Mesendoderm (in vitro differentiated cells): ENCODE measurements at regions not wholly inside any gene's neighbourhood (a gene's known extent, or its start where the extent isn't known, plus 50 kb on each side); places are given as distances from the start of the nearest gene placed in this dataset.

Experiments used
- DNase-seq: peaks from one replicate; pipeline ENCODE4 v3.0.0; 2013
- H2AK5ac ChIP-seq: 2 replicates; pipeline ENCODE4 v1.6.1; 2013; ENCODE audit warnings: low read length, inconsistent platforms
- H2BK120ac ChIP-seq: 2 replicates; pipeline ENCODE4 v1.6.1; 2013; ENCODE audit warnings: low read depth, mild to moderate bottlenecking, low read length, moderate library complexity, mixed read lengths
- H2BK15ac ChIP-seq: replicated peaks from 2 replicates; pipeline ENCODE4 v1.6.1; 2013; ENCODE audit warnings: low read depth, mild to moderate bottlenecking, moderate library complexity
- H2BK5ac ChIP-seq: 2 replicates; pipeline ENCODE4 v1.6.1; 2013; ENCODE audit warnings: low read length, inconsistent platforms
- H3K18ac ChIP-seq: 2 replicates; pipeline ENCODE4 v1.6.1; 2013; ENCODE audit warnings: mild to moderate bottlenecking, low read length, mixed read lengths
- H3K23ac ChIP-seq: one replicate; pipeline ENCODE4 v1.6.1; 2013; ENCODE audit warnings: low read length
- H3K27ac ChIP-seq: 2 replicates; pipeline ENCODE4 v1.5.1; 2013; ENCODE audit warnings: low read depth, mild to moderate bottlenecking, inconsistent platforms, low read length, moderate library complexity
- H3K27me3 ChIP-seq: 2 replicates; pipeline ENCODE4 v1.6.1; 2013; ENCODE audit warnings: low read length, control low read depth, mild to moderate bottlenecking, inconsistent platforms; ENCODE audit not compliant: insufficient read depth, poor library complexity
- H3K36me3 ChIP-seq: 2 replicates; pipeline ENCODE4 v1.6.1; 2013; ENCODE audit warnings: low read length, inconsistent platforms; ENCODE audit not compliant: control insufficient read depth, insufficient read depth
- H3K4ac ChIP-seq: one replicate; pipeline ENCODE4 v1.6.1; 2013; ENCODE audit warnings: low read depth, mild to moderate bottlenecking, low read length, moderate library complexity
- H3K4me1 ChIP-seq: 2 replicates; pipeline ENCODE4 v1.6.1; 2013; ENCODE audit warnings: low read depth, low read length, inconsistent platforms; ENCODE audit not compliant: control insufficient read depth
- H3K4me2 ChIP-seq: 2 replicates; pipeline ENCODE4 v1.6.1; 2013; ENCODE audit warnings: low read length
- H3K4me3 ChIP-seq: 2 replicates; pipeline ENCODE4 v1.5.1; 2013; ENCODE audit warnings: mild to moderate bottlenecking, low read length
- H3K56ac ChIP-seq: one replicate; pipeline ENCODE4 v1.6.1; 2013; ENCODE audit warnings: low read length
- H3K79me1 ChIP-seq: 2 replicates; pipeline ENCODE4 v1.6.1; 2013; ENCODE audit warnings: low read length, inconsistent platforms
- H3K79me2 ChIP-seq: 2 replicates; pipeline ENCODE4 v1.6.1; 2013; ENCODE audit warnings: mild to moderate bottlenecking, low read length; ENCODE audit not compliant: control insufficient read depth, insufficient read depth
- H3K9ac ChIP-seq: 2 replicates; pipeline ENCODE4 v1.6.1; 2013; ENCODE audit warnings: low read length, inconsistent platforms
- H4K5ac ChIP-seq: one replicate; pipeline ENCODE4 v1.6.1; 2013; ENCODE audit warnings: low read length
- H4K8ac ChIP-seq: one replicate; pipeline ENCODE4 v1.6.1; 2013; ENCODE audit warnings: low read depth, mild to moderate bottlenecking, control low read depth, low read length, moderate library complexity
- WGBS: extraction: QIAGEN DNeasy Blood & Tissue Kit; methylation state at CpG from one replicate; pipeline ENCODE4 v1.1.7; 2013; ENCODE audit warnings: low lambda C conversion rate, missing lambda C conversion rate; ENCODE audit not compliant: insufficient coverage; ENCODE audit errors: extremely low coverage; 5-methylcytosine and 5-hydroxymethylcytosine counted together

GRCh38 chr1:200228081-200228480 lies 181.8 kb downstream of the ZNF281 start:
- Histone ChIP-seq H3K27me3 (no peaks in the 10 kb centered on the region), H3K36me3 (no peaks in the 10 kb centered on the region), H3K4me3 (no peak overlapping the region), H2AK5ac (no peak overlapping the region), H3K23ac (no peak overlapping the region), H3K4ac (no peak overlapping the region), H3K18ac (no peak overlapping the region), H3K56ac (no peak overlapping the region), H3K9ac (no peak overlapping the region), H3K79me2 (no peaks in the 10 kb centered on the region), H4K8ac (no peak overlapping the region), H3K4me2 (no peak overlapping the region), H3K4me1 (peaks cover 3% of the 10 kb centered on the region), H2BK120ac (no peak overlapping the region), H2BK15ac (no peak overlapping the region), H2BK5ac (no peak overlapping the region), H3K79me1 (no peaks in the 10 kb centered on the region), H4K5ac (no peak overlapping the region), H3K27ac (no peak overlapping the region)
- no CpG with 5 or more reads among the region's 6 CpGs for WGBS
- DNase-seq: no peak
